Spleen (tissue), 11 donors: ENCODE measurements at regions not wholly inside any gene's neighbourhood (a gene's known extent, or its start where the extent isn't known, plus 50 kb on each side); places are given as distances from the start of the nearest gene placed in this dataset.

Source experiments
- DNase-seq: peaks from one replicate; pipeline ENCODE4 v3.0.0-alpha.2; 2020
- H3K27ac ChIP-seq, 8 donors: fragments of 200-600 bp; sonication (generic) in 7 of 8; 1 replicate in 4 of 8; 2 replicates in 4 of 8; pipeline versions ENCODE4 v1.5.0 to v1.8.0; 2016 to 2021; ENCODE audit warnings: inconsistent platforms in 4 of 8, mild to moderate bottlenecking in 4 of 8, moderate library complexity in 1 of 8
- H3K27me3 ChIP-seq, 7 donors: fragments of 200-600 bp; sonication (generic) in 6 of 7; replicated peaks in 1 of 7; 1 replicate in 4 of 7; 2 replicates in 3 of 7; pipeline versions ENCODE4 v1.5.0 to v1.8.0; 2016 to 2021; ENCODE audit warnings: inconsistent platforms in 3 of 7, mild to moderate bottlenecking in 1 of 7
- H3K36me3 ChIP-seq, 6 donors: fragments of 200-600 bp; sonication (generic) in 5 of 6; 1 replicate in 4 of 6; 2 replicates in 2 of 6; pipeline versions ENCODE4 v1.5.0 to v1.8.0; 2016 to 2021; ENCODE audit warnings: inconsistent platforms in 2 of 6
- H3K4me1 ChIP-seq, 6 donors: fragments of 200-600 bp; sonication (generic) in 5 of 6; 1 replicate in 3 of 6; 2 replicates in 3 of 6; pipeline versions ENCODE4 v1.5.0 to v1.8.0; 2016 to 2021; ENCODE audit warnings: inconsistent platforms in 3 of 6
- H3K4me3 ChIP-seq, 8 donors: fragments of 200-600 bp; sonication (generic) in 7 of 8; 1 replicate in 4 of 8; 2 replicates in 4 of 8; pipeline versions ENCODE4 v1.5.0 to v1.8.0; 2016 to 2021; ENCODE audit warnings: inconsistent platforms in 4 of 8, mild to moderate bottlenecking in 4 of 8, moderate library complexity in 2 of 8
- H3K9me3 ChIP-seq, 8 donors: fragments of 200-600 bp; sonication (generic) in 7 of 8; 1 replicate in 4 of 8; 2 replicates in 4 of 8; pipeline versions ENCODE4 v1.5.0 to v1.8.0; 2016 to 2021; ENCODE audit warnings: inconsistent platforms in 4 of 8
- CTCF ChIP-seq, 11 experiments: fragments of 200-600 bp in 7 of 11; fragments of 450-650 bp in 4 of 11; sonication (generic) in 4 of 11; IDR thresholded peaks in 8 of 11; conservative IDR thresholded peaks in 3 of 11; 1 replicate in 7 of 11; 2 replicates in 4 of 11; pipeline versions ENCODE4 v1.4.0 to v1.8.0; 2016 to 2021; ENCODE audit warnings: antibody characterized with exemption in 11 of 11, inconsistent platforms in 4 of 11, mild to moderate bottlenecking in 1 of 11
- POLR2A ChIP-seq, 3 donors: fragments of 450-650 bp; IDR thresholded peaks; one replicate each; pipeline ENCODE4 v1.5.1; 2017; ENCODE audit warnings: antibody characterized with exemption in 3 of 3, mild to moderate bottlenecking in 1 of 3
- POLR2AphosphoS5 ChIP-seq, 3 donors: sonication (generic); formaldehyde crosslinking; IDR thresholded peaks; one replicate each; pipeline ENCODE4 v1.5.1; 2017; ENCODE audit warnings: antibody characterized with exemption in 3 of 3
- WGBS, 5 donors: extraction: QIAGEN DNeasy Blood & Tissue Kit in 3 of 5; methylation state at CpG; one replicate each; pipeline versions ENCODE4 v1.1.5 to v1.1.7; 2013 to 2018; 5-methylcytosine and 5-hydroxymethylcytosine counted together
- intact Hi-C: fragments of 100-400 bp; cut with DNase I; formaldehyde crosslinking; loops from one replicate; pipeline ENCODE4 v1.15.0; 2023; ENCODE audit warnings: low total_unique reads
- donor health status: healthy with polysubstance abuse.
- donor health status: DM: no; HTN: no; CAD: no; lungs with moderate emphysema.
- donor health status: DM: no; HTN: no; CAD: no.
- donor health status: Bipolar disorder and iron deficiency.
- donor health status: healthy.
- donor health status: DM: no; HTN: no; CAD: no.
- donor health status: DM: yes; HTN: yes; CAD: no.

GRCh38 chr5:126044931-126045565 lies 378.2 kb upstream of the GRAMD2B start:
- Histone ChIP-seq H3K4me3 (no peak overlapping the region), H3K27me3 (no peaks in the 10 kb centered on the region), H3K9me3 (no peaks in the 10 kb centered on the region), H3K36me3 (no peaks in the 10 kb centered on the region), H3K4me1 (no peaks in the 10 kb centered on the region), H3K27ac (no peak overlapping the region)
- DNase-seq = no peak
- WGBS, 5 donors = 86 to 96% (median 90%) methylated on average over 3 of the region's 3 CpGs
- TF ChIP-seq POLR2A (IDR thresholded peaks at IDR 0.05) (no peak), POLR2AphosphoS5 (IDR thresholded peaks at IDR 0.05) (no peak), CTCF (IDR thresholded peaks at IDR 0.05 in 8 of 11, conservative IDR thresholded peaks at IDR 0.05 in 3 of 11) (no peak)
- intact Hi-C loops = no loop called here

- Histone ChIP-seq H3K36me3 (no peaks in the 10 kb centered on the region), H3K27ac (no peak overlapping the region), H3K27me3 (no peaks in the 10 kb centered on the region), H3K4me3 (no peak overlapping the region), H3K9me3 (no peaks in the 10 kb centered on the region), H3K4me1 (no peaks in the 10 kb centered on the region)
- no peak for TF ChIP-seq CTCF (IDR thresholded peaks at IDR 0.05 in 8 of 11, conservative IDR thresholded peaks at IDR 0.05 in 3 of 11)
- TF ChIP-seq POLR2A (IDR thresholded peaks at IDR 0.05) = no peak
- no peak for TF ChIP-seq POLR2AphosphoS5 (IDR thresholded peaks at IDR 0.05)
- intact Hi-C loops = no loop called here
- WGBS, 5 donors = 69 to 84% (median 76%) methylated on average over 6 of the region's 6 CpGs
- no peak for DNase-seq
These were observed 376.9 kb upstream of the GRAMD2B start for GRCh38 chr5:126046318-126046717.

- H3K4me1 ChIP-seq = no peaks in the 10 kb centered on the region
- no peak overlapping the region for H3K4me3 ChIP-seq
- no peak for DNase-seq
- H3K9me3 ChIP-seq = no peaks in the 10 kb centered on the region
- no peak for TF ChIP-seq POLR2AphosphoS5 (IDR thresholded peaks at IDR 0.05)
- no peak for TF ChIP-seq POLR2A (IDR thresholded peaks at IDR 0.05)
- TF ChIP-seq CTCF (IDR thresholded peaks at IDR 0.05 in 8 of 11, conservative IDR thresholded peaks at IDR 0.05 in 3 of 11) = no peak
- no peaks in the 10 kb centered on the region for H3K36me3 ChIP-seq
- H3K27me3 ChIP-seq = no peaks in the 10 kb centered on the region
- intact Hi-C loops = no loop called here
- H3K27ac ChIP-seq = no peak overlapping the region
These were observed 376.2 kb upstream of the GRAMD2B start for GRCh38 chr5:126046846-126047571.

- peaks cover 0 to 6% (median 0%) of the 10 kb centered on the region in 8 donors for H3K9me3 ChIP-seq
- no peaks in the 10 kb centered on the region for H3K27me3 ChIP-seq
- intact Hi-C loops = no loop called here
- no peak for DNase-seq
- H3K4me3 ChIP-seq = no peak overlapping the region
- H3K36me3 ChIP-seq = no peaks in the 10 kb centered on the region
- TF ChIP-seq POLR2AphosphoS5 (IDR thresholded peaks at IDR 0.05) (no peak), CTCF (IDR thresholded peaks at IDR 0.05 in 8 of 11, conservative IDR thresholded peaks at IDR 0.05 in 3 of 11) (no peak), POLR2A (IDR thresholded peaks at IDR 0.05) (no peak)
- no peak overlapping the region for H3K27ac ChIP-seq
- 89 to 100% (median 95%) methylated on average over 1 of the region's 1 CpG for WGBS, 5 donors
- no peaks in the 10 kb centered on the region for H3K4me1 ChIP-seq
These were observed 371.1 kb upstream of the GRAMD2B start for GRCh38 chr5:126052120-126052519.
